Upper lobe of left lung (tissue), 4 donors: ENCODE measurements at regions not wholly inside any gene's neighbourhood (a gene's known extent, or its start where the extent isn't known, plus 50 kb on each side); places are given as distances from the start of the nearest gene placed in this dataset.

ENCODE experiments used
- CTCF ChIP-seq, 6 experiments: fragments of 450-650 bp in 4 of 6; fragments of 200-600 bp in 2 of 6; sonication (generic) in 2 of 6; IDR thresholded peaks; one replicate each; pipeline ENCODE4 v1.5.1; 2016 to 2019; ENCODE audit warnings: antibody characterized with exemption in 6 of 6
- POLR2A ChIP-seq, 4 donors: fragments of 450-650 bp; IDR thresholded peaks; one replicate each; pipeline ENCODE4 v1.5.1; 2016 to 2017; ENCODE audit warnings: antibody characterized with exemption in 4 of 4, mild to moderate bottlenecking in 2 of 4
- POLR2AphosphoS5 ChIP-seq, 2 donors: sonication (generic); formaldehyde crosslinking; IDR thresholded peaks; one replicate each; pipeline ENCODE4 v1.5.1; 2017; ENCODE audit warnings: antibody characterized with exemption in 2 of 2

GRCh38 chr2:45102579-45103117, 93.4 kb upstream of the SIX2 start:
- TF ChIP-seq CTCF (IDR thresholded peaks at IDR 0.05) (no peak), POLR2A (IDR thresholded peaks at IDR 0.05) (no peak), POLR2AphosphoS5 (IDR thresholded peaks at IDR 0.05) (no peak)
